ENCODE measurements at regions not wholly inside any gene's neighbourhood (a gene's known extent, or its start where the extent isn't known, plus 50 kb on each side); places are given as distances from the start of the nearest gene placed in this dataset.

DNA sequence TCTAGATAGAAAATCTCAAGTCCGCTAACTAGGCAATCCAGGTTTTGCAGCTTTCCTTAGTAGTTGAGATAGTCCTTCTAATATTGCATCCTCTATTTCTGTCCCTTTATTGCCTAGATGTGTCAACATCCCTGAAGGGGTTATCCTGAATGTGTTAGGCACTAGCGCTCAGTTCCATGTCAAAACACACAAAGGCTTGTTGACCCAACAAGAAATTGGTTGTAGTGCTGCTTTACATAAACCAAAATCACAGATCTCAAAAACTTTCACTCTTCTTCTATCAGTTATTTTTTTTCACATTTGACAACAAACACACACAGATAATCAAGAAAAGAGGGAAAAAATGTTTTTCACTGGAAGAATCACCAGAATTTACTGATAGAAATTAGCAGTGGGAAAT, 51.4 kb upstream of the SOX2 start:
- no peak for DNase-seq (ENCODE audit: low spot score)

DNA sequence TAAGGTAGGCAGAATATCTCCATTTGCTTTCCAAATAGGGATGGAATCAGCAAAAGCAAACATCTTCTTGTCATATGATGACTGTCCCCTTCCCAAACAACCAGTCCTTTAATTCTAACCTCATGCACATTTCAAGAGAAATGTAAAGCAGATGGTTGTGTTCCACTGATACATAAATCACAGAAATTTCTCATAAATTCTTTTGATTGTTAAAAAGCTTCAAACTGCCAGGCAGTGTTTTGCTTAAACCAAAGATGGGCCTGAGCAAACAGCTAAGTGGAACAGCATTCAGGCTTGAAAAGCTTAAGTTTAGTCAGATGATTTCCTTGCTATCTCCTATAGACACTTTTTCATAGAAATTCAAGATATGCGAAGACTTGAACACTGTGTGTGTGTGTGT, 74.3 kb upstream of the SOX2 start:
- DNase-seq (ENCODE audit: low spot score), result no peak

DNA sequence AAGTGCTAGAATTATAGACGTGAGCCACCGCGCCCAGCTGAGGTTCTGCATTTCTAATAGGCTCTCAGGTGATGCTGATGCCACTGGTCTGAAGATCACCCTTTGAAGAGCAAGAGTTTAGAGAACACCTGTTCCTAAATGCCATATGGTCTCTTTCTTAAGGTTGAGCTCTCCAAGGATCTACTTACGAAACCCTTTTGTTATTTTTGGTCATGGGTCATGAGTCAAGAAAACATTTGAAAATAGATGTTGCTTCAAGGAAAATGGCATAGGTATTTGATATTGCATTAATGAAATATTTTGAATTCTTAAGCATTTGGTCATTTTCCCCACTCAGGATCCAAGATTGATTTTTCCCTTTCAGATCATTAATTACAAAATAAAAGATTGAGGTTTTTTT, 74.7 kb upstream of the SOX2 start:
- DNase-seq (ENCODE audit: low spot score), result no peak

DNA sequence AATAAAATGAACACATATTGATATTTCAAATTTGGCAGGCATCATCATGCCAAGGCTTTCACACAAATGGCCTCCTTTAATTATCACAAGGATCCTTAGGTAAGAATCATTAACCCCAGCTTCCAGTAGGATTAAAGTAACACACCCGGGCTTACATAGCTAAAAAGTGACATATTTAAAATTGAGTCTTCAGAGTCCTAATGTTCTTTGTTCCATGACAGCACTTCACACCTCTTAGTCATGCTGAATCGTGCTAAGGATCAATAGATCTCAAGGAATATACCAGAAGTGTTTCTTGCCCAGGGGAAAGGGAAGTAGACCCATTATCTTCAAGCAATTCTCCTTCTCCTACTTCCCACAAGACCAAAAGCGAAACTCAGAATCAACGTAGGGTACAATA, 76.6 kb upstream of the SOX2 start:
- DNase-seq (ENCODE audit: low spot score), result no peak

DNA sequence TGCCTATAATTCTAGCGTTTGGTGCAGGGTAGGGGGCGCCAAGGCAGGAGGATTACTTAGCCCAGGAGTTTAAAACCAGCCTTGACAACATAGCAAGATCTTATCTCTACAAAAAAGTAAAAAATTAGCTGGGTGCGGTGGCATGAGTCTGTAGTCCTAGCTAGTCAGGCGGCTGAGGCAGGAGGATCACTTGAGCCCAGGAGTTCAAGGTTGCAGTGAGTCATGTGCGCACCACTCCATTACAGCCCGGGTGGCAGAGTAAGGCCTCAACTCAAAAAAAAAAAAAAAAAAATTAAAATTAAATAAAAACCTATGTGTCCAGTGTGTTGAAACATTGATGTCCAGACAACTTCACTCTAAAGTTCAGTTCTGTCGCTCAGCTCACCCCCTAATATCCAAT, 78.2 kb upstream of the SOX2 start:
- DNase-seq (ENCODE audit: low spot score), result no peak

DNA sequence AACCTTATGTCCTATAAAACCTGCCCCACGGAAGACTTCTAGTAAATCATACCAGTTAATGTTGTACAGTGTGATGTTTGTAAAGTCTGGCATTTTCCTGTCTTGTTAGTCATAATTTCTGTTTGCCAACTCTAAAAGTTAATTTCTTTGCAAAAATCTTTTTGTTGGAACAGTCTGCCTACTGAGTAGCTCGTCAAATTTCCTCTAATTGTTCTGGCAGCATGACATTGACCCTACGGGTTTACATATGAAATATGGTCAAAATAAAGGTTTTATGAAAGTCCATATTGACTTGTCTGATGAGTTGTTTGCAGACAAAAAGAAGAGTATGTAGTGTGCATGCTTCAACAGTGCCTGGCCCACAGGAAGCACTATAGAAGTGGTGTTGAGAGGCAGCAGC, 79.8 kb upstream of the SOX2 start:
- no peak for DNase-seq (ENCODE audit: low spot score)

DNA sequence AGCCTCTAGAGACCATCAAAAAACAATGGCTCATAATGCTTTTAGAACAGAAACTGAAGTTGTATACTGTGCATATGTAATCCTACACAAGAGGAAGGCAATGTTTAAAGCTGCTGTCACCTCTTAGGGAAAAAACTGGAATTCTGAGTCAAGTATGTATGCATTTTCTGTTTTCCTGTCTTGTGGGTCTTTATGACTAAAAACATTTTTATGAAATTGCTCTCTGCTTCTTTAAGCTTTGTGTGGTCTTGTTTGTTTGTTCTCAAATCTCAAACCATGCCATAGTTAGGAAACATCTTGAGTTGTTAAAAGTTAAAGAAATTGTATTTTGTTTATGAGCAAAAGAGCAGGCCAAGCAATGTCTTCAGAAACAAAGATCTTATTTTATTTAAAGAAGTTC, 80.9 kb upstream of the SOX2 start:
- no peak for DNase-seq (ENCODE audit: low spot score)

DNA sequence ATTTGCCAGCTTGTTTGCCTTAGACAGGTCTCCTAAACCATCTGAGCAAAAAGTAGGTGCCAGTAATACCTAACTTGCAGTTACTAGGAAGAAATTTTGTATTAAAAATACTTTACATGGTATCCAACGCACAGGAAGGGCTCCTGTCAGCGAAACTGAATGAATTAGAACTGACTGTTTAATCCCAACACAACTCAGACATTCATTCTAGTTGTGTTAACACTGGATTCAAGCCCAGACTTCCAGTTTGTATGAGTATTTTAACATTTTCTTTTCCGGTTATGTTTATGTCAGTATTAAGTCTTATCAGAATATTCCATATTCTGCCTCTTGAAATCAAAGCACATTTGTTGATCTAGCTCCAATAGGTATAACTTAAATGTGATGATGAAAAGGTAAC, 82.0 kb upstream of the SOX2 start:
- DNase-seq (ENCODE audit: low spot score), result no peak

DNA sequence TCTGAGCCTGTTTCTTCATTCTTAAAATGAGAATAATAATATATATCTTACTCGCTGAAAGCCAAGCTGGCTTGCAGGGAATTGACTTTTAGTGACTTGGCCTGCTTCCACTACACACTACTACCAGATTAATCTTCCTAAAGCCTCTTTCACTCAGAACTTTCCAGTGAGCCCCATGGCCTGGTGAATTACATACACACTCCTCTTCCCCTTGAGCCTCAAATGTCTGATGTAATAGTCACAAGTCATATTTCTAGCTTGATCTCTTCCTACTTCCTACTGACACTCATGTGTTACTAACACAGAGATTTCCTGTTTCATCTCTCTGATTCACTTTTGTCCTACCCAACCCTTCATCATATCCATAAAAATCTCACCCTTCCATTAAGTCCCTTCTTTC, 82.7 kb upstream of the SOX2 start:
- no peak for DNase-seq (ENCODE audit: low spot score)

DNA sequence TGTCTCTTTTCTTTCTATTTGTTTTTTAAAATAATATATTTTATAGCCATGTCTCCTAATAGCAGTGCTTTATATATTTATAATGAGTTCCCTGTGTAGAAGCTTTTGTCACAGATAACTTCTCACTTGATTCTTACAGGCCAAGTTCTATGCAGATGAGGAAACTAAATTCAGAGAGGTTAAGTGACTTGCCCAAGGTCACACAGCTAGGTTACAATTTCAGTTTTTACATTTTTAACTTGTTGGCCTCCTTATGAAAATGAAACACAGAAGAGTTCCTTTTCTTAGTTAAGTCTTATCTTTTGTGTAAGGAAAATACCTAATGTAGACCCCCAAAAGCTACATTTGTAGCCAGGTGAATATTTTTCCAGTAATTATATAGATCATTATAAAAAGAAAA, 83.3 kb upstream of the SOX2 start:
- DNase-seq (ENCODE audit: low spot score), result no peak

DNA sequence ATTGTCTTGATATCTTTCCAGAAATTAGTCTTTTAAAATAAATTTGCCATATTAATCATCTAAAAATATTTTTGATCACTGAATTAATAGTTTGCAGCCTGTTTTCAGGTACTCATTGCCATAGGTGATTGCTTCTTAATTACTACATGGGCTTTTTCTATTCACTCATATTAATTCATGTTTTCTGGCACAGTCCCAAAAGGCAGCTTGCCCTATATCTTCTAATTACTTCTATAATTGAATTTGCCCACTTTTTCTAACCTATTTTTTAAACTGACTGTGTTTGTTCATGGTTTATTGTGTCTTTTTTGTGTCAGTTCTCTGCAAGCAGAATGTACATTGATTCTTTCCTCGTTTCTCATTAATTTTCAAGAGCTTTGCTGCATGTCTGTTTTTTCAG, 85.7 kb upstream of the SOX2 start:
- DNase-seq (ENCODE audit: low spot score), result no peak

DNA sequence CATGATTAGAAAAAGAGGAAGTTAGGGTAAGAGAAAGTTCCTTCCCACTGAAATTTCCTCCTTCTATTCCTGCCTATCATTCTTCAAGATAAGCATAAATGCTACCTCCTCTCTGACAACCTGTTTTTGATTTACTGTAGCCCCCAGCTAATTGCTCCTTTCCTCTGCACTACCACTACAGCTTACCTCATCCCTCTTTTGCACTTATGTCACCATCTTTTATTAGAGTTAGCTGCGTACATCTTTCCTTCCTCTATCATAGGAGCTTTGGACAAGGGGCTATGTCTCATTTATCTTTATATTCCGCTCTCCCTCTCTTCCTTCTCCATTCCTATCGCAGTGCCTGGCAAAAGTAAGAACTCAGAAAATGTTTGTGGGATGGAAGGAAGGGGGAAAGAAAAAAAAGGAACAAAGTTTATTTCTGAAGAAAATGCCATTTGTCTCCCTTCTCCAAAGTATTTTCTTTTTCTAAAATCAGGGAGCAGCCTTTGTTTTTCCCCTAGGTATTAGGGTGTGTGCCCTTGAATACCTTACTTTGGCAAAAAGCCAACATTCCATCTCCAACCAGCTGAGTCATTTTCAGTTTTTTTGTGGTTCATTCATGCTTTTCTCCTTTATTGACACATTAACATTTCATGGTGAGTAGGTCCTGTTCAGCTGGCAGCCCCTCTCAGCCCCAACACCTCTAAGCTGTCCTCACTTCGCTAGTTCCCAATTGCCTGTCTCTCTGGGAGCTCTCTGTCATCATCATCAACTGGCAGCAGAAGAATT, 87.6 kb upstream of the SOX2 start:
- DNase-seq (ENCODE audit: low spot score), result no peak

DNA sequence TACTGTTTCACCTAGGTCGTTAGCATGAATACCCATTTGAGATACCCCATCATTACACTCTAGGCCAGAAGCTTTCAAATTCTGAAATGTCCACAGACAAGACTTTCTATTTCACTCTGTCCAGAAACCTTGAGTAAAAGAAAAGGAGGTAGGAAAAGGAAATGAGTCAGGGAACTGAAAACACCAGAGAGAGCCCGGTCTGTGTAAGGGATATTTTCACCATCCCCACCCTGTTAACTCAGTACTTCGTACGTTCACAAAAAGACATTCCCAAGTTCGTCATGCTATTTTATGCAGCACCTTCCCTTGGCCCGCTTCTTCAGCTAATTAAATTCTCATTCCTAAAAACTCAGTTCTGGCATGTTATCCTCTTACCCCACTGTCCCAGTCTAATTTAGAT, 89.4 kb upstream of the SOX2 start:
- no peak for DNase-seq (ENCODE audit: low spot score)

DNA sequence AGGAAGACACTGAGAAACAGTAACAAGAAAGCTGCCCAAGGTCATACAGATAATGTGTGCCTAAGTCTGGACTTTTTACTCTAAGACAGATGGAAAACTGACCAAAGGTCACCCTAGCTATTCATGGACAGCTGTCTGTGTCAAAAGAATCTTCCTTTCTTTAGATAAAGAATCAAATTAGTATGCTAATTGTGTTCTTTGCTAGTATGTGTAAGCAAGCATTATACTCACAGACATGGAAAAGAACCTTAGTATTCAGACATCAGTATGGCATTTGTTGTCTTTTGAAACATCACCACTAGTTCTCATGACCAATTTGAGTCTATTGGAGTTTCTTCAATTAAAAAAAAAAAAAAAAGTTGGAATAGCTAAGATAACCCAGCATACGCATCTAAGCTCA, 91.8 kb upstream of the SOX2 start:
- DNase-seq (ENCODE audit: low spot score), result no peak

DNA sequence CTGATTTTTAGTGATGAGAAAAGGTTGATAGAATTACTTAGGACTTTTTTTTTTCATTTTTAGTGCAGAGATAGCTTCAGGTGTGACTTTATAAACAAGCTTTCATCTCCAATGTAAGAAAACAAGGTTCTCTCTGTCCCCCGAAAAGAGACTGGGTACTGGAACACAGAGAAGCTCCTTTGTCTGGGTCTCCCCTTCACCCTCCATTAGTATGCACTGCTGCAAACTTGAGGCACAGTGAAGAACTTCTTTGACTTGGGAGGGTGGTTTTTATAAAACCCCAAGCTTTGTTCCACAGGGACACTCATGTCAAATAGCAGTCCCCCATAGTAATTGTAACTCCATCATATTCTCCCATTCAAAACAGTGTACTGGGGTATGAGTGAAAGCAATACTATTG, 93.5 kb upstream of the SOX2 start:
- peak; percentile 56 for DNase-seq (ENCODE audit: low spot score)

DNA sequence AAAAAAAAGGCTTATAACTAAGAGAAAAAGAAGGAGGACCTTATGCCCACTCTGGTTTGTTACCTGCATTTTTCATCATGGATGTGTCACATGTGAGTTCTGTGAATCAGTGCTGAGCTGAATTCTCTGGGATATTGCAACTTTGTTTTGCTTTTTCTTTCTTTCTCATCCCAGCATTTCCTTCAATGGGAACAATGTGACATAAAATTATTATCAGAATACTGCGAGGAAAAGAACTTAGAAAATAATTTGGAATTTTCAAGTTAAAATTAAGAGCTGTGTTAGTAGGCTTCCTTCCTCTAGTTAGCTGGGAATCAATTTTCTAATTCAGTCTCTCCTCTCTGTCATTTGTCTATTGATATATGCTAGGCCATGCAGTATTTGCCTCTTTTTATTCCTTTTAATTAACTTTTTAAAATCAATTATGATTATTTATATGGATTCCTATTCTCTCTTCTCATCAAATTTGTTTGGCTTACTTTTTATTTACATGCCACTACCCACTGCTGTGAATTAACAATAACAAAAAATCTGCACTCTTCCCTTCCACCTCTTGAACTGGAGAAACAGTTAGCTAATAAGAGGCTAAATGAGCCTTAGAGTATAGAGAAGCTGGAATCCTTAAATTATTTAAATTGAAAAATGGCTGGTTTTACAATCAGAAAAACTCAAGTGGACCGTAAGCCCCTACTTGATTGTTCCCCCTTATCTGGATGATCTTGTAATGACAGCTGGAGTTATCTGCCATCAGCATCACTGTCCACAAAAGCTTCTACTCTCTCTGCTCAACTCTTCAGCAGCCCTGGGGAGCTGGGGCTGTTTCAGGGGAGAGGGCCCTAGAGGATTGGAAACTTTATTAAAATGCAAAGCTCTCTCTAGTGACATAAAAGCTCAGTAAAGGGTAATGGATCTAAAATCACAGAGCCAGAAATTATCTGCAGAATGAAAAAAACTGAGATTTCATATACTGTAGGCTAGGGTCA, 95.3 kb upstream of the SOX2 start:
- no peak for DNase-seq (ENCODE audit: low spot score)

DNA sequence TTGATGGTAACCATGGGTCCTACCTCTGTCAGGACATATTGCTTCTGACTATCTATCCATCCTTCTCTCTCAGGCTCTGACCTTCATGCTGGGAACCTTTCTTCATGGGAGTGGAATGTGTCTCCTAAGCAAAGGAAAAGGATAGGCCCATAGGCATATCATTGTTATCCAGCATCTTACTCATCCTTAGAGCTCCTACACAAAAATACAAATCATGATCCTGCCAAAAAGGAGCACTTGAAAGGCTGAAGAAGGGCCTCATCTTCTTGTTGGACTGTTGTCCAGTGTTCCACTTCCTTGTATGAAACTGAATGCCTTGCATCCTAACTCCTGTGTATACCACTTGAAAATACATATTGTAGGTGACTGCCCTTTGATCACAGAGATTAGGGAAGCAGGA, 96.1 kb upstream of the SOX2 start:
- no peak for DNase-seq (ENCODE audit: low spot score)

DNA sequence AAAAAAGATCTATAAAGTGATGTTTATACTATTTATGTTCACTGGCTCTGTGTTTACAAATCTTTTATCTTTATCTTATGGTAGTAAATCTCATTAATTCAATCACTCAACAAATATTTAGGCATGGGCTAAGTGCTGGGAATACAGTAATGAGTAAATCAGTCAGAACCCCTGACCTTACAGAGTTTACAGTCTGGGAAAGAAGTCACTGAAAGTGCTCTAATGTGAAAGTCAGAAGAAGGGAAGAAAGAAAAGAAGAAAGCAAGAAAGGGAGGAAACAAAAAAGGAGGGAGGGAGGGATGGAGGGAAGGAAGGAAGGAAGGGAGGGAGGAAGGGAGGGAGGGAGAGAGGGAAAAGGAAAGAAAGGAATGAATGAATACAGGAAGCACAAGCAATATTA, 96.8 kb upstream of the SOX2 start:
- DNase-seq (ENCODE audit: low spot score), result no peak

DNA sequence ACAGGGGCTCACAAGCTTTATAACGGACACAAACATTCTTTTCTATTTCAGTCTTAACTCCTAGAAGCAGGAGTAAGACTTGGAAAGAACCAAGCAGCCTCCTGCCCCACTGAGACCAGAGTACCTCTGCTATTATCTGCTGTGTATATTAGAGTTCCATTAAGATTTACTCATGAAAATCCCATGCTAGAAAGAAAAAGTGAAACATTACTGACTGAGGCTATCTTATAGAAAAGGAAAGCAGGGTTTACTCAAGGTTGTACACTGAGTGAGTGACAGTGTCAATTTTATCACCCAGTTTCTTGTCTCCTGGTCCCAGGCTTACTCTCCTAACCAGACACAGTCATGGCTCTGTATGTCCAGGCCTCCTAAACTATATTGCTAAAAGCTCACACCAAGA, 97.9 kb upstream of the SOX2 start:
- DNase-seq (ENCODE audit: low spot score), result no peak

DNA sequence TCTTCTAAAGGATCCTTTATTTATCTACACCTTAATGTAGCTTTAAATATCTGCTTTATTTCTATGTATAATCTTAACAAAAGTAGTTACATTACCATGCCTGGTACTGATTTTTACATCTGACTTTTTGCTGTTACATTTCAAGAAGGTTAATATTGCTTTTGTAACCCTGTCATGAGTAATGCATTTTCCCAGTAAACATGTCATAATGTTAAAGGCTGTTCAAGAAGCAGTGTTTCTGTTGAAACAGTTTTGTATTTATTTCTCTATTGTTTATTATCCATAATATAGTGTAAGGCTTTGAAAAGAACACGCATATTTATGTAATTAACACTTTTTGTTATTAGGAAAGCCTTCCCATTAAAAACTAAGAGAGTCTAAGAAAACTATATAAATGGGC, 98.5 kb upstream of the SOX2 start:
- no peak for DNase-seq (ENCODE audit: low spot score)

DNA sequence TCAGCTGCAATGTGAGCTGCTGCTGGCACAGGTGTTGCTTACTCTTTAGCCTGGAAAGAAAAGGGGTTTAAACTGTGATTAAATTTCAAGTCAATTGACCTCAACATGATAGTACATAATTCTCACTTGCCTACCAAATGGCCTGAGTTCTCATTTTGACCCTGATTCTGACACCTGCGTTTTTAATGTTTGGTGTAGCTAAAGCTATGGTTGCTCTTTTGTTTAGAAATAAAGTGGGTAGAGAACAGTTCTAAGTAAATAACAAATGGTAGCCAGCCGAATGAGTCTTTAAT, 100.8 kb upstream of the SOX2 start:
- DNase-seq (ENCODE audit: low spot score), result no peak

DNA sequence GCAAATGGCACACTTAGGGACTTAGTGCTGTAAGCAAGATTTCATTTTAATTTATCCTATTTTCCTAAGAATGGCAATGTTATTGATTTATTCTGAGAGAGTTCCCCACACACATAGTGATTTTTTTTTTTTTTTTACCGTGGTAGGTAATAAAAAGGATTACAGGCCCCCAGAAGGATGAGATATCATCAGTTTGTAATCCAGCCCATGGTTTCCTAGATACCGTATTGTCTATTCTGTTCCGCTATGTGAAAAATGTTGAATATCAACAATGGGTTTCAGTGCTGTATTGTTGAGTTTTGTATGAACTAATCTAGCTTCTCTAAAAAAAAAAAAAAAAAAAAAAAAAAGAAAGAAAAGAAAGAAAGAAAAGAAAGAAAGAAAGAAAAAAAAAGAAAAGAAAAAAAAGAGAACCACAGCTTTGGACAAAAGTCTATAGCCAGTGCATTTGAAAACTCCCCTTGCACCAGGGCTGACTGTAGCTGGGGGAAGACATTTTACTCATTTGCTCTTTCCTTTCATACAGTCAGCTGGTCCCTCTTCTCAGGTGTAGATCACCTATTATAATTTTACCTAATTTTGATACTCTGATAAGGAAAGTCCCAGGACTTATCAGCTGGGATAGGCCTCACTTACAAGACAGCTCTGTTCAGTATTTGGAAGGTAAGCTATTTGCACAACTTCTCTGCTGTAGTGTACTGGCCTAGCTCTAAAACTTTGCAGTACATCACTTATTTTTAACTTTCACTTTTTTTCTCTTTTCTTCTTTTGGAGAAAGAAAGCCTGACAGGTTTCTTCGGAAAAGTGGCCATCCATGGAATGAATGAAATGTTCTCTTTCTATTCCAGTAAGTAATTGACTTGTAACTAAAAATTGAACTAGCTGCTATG, 101.4 kb upstream of the SOX2 start:
- DNase-seq (ENCODE audit: low spot score), result no peak
